ENCODE measurements at regions not wholly inside any gene's neighbourhood (a gene's known extent, or its start where the extent isn't known, plus 50 kb on each side); places are given as distances from the start of the nearest gene placed in this dataset.
"Not testable (repeated sequence)": the region's sequence is repeated elsewhere in the genome, so short reads cannot be mapped to it uniquely, and the experiment has no call there.

DNA sequence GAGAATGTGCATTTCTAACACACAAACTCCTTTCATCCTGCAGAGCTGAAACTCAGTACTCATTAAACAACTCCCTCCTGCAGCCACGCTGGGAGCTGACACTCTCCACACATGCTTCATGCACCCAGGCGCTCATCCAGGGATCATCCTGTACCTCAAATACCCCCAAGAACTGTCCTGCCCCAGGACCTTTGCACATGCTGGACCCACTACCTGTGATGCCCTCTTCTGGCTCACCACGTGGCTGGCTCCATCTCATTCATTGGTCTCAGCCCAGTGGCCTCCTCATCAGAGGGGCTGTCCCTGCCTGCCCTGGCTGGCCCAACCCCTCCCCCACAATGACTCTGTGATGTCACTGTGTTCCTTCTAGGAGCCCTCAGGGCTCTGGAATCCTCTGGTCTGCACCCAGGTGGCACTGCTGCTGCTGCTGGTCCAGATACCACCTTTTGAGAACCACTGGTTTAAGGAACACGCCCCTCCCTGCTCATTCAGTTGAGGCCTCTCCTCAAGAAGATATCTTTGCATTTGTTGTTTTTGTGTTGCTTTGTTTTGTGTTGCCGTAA is 160.9 kb upstream of the FOXF1 start:
- ChIA-PET POLR2A (no interaction called here), CTCF (interaction anchor here (1.4 to 1.8 kb wide), 2 partner anchors 9 to 128 kb away, joined by 3 to 4 read pairs; no protein-coding TSS in a partner anchor)
- no peak for TF ChIP-seq CTCF (IDR thresholded peaks at IDR 0.05; ENCODE audit: insufficient read depth, low read length, missing control alignments)
- no peak overlapping the region for H3K4me3 ChIP-seq (ENCODE audit: low read depth, low read length)
- no peak for DNase-seq (ENCODE audit: low read depth, low spot score)

GRCh38 chr16:86350289-86350688 is 160.0 kb upstream of the FOXF1 start:
- ChIA-PET POLR2A (no interaction called here), CTCF (interaction anchor here (0.9 to 1.4 kb wide), 3 partner anchors 10 to 127 kb away, joined by 3 to 5 read pairs (median 3); no protein-coding TSS in a partner anchor)

DNA sequence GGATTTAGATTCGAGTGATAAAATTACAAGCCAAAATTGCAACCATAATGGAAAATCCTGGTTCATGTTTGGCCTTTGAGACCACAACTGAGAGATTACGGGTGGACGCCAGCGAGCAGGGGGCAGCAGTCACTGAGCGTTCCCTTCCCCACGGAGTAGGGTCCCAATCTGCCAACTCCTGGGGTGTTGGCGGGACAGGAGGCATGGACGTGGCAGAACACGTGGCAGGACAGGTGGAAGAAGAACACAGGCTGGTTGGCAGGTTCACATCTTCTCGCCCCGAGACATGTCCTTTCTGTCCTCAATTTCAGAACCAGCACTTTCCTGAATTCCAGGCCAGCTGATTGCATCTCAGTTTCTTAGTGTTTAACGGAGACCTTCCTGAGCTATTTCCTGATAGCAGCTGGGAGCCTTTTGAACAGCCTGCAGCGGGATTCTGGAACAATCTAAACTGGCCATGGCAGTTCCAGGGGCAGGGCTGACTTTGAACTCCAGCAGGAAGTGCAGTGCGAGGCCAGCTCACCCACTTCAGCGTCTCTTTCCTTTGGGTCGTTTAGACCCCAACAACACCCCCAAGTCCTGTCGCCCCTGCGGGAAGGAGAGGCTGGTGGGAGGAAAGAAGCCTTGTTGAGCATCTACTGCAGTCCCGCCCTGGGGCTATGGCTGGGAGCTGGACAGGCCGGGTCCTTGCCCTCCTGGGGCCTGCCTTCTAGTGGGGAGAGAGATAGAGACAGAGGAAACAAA is 159.1 kb upstream of the FOXF1 start:
- CTCF ChIA-PET, result interaction anchor here (1.2 to 3.0 kb wide), 2 partner anchors 11 to 166 kb away, joined by 5 to 14 read pairs; no protein-coding TSS in a partner anchor
- no peak overlapping the region for H3K4me3 ChIP-seq (ENCODE audit: low read depth, low read length)
- POLR2A ChIA-PET, result no interaction called here
- no peak for TF ChIP-seq CTCF (IDR thresholded peaks at IDR 0.05; ENCODE audit: insufficient read depth, low read length, missing control alignments)
- no peak for DNase-seq (ENCODE audit: low read depth, low spot score)

More at GRCh38 chr16:86350289-86350688, 160.0 kb upstream of the FOXF1 start:
- no peak for DNase-seq (ENCODE audit: low read depth, low spot score)
- no peak for TF ChIP-seq CTCF (IDR thresholded peaks at IDR 0.05; ENCODE audit: insufficient read depth, low read length, missing control alignments)
- no peak overlapping the region for H3K4me3 ChIP-seq (ENCODE audit: low read depth, low read length)

DNA sequence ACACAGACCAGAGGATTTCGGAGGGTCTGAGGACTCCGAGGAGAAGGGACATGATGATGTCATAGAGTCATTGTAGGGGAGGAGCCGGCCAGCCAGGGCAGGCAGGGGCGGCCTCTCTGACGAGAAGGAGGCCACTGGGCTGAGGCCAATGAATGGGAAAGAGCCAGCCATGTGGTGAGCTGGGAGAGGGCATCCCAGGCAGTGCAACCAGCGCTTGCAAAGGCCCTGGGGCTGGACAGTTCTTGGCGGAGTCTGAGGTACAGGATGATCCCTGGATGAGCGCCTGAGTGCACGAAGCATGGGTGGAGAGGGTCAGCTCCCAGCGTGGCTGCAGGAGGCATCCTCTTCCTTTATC is 158.6 kb upstream of the FOXF1 start:
- H3K4me3 ChIP-seq (ENCODE audit: low read depth, low read length); DNase-seq (ENCODE audit: low read depth, low spot score); POLR2A ChIA-PET: not testable (repeated sequence)
- CTCF ChIA-PET, result interaction anchor here (0.8 to 3.0 kb wide), 2 partner anchors 11 to 166 kb away, joined by 3 to 14 read pairs; no protein-coding TSS in a partner anchor

GRCh38 chr16:86353148-86353547 is 157.2 kb upstream of the FOXF1 start:
- no peak for TF ChIP-seq CTCF (IDR thresholded peaks at IDR 0.05; ENCODE audit: insufficient read depth, low read length, missing control alignments)
- ChIA-PET POLR2A (interaction anchor here (1.4 kb wide), 1 partner anchor 44 kb away, joined by 3 read pairs; no protein-coding TSS in a partner anchor), CTCF (interaction anchor here (3.0 kb wide), 1 partner anchor 164 kb away, joined by 14 read pairs; no protein-coding TSS in a partner anchor)
- no peak overlapping the region for H3K4me3 ChIP-seq (ENCODE audit: low read depth, low read length)
- DNase-seq (ENCODE audit: low read depth, low spot score), result no peak

GRCh38 chr16:86353948-86354347 is 156.4 kb upstream of the FOXF1 start:
- DNase-seq (ENCODE audit: low read depth, low spot score), result no peak
- no peak for TF ChIP-seq CTCF (IDR thresholded peaks at IDR 0.05; ENCODE audit: insufficient read depth, low read length, missing control alignments)
- H3K4me3 ChIP-seq (ENCODE audit: low read depth, low read length), result no peak overlapping the region
- CTCF ChIA-PET, result interaction anchor here (0.9 to 3.0 kb wide), 2 partner anchors 163 to 533 kb away, joined by 3 to 14 read pairs; no protein-coding TSS in a partner anchor
- POLR2A ChIA-PET, result interaction anchor here (1.4 kb wide), 1 partner anchor 43 kb away, joined by 3 read pairs; no protein-coding TSS in a partner anchor

Measured in AG04449 (cell line).